NCI-H2227 (cell line): ENCODE measurements at regions not wholly inside any gene's neighbourhood (a gene's known extent, or its start where the extent isn't known, plus 50 kb on each side); places are given as distances from the start of the nearest gene placed in this dataset.

Experiments
- DNase-seq: peaks from one replicate; lab custom pipeline; 2025; ENCODE audit not compliant: unreplicated experiment; lab: John Stamatoyannopoulos, UW

- DNase-seq: no peak
Observed at GRCh38 chr5:175288048-175288621, 155.8 kb downstream of the DRD1 start.

GRCh38 chr5:175286981-175287380, 157.0 kb downstream of the DRD1 start:
- DNase-seq: no peak

- no peak for DNase-seq
Observed at GRCh38 chr5:175285261-175285660, 158.7 kb downstream of the DRD1 start.

- no peak for DNase-seq
Observed at GRCh38 chr5:175284806-175285205, 159.2 kb downstream of the DRD1 start.

DNA sequence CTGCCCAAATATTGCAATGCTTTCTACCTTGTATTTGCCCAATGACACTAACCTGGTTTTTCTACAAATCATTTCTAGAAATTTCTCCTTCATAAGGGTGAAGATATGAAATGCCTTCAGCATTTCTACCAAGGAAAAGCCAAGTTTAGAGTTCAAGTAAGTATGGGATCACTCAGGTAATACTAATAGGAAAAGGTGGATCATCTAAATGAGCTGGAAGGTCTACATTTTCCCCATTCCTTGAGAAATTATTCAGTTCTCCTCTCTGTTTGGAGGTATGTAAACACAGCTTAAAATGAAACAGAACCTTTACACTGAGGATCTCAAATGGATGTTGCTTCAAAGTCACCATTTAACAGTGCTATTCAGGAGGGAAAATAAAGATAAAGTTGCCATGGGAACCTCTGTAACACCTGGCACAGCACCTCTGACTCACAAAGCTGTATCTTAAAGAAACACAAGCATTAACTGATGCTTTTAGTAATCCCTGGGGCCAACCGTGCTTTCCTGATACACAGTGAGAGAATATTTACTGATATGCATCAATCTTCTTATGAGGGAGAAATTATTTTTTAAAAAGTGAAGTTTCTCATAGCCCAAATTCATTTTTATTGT, 161.3 kb downstream of the DRD1 start:
- DNase-seq: no peak

- no peak for DNase-seq
Observed at GRCh38 chr5:175281714-175282113, 162.3 kb downstream of the DRD1 start.

DNA sequence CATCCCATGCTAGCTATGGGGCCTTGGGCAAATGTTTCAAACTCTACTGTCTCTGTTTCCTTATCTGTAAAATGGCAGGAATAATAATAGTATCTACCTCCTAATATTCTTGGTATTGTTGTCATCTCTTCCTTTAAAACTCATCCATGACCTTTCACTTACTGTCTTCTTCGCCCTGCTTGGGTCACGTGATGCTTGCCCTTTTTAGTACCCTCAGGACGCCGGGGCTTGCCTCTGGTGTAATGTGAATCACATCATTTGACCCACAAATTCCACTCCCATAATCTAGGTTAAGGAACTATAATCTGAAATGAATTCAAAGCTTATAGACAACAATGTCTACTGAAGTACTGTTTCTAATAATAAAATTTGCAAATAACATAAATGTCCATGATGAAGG, 162.7 kb downstream of the DRD1 start:
- DNase-seq: no peak

DNA sequence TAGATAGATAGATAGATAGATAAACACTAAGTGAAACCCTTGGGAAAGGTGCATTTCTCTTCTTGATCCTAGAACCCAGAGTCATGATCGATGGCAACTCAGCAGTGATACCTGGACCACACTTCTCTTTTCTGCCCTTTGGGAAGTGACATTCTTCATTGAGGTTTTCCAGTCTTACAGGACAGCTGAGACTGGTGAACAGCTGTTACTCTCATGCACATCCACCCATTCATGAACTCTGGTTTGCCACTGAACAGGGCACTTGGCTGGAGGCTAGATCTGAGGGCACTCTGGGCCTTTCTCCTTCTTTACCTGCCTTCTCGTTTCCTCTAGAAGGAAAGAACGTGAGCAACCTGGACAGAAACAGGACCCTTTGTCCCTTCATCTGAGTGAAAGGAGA, 164.5 kb downstream of the DRD1 start:
- DNase-seq: no peak

DNA sequence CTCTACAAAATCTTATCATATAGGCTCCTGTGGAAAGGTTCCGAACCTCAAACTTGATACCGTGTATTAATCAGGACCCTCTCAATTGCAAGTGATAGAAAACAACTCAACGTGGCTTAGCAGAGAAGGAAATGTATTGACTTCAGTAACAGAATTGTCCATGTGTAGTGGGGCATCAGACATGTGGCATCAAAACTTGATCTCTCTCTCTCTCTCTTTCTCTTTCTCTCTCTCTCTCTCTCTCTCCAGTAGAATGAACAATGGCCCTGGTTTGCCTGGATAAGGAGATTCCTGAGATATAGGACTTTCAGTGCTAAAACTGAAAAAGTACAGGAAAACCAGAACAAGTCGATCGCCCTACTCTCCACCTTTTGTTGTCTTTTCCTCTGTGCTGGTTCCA, 168.2 kb downstream of the DRD1 start:
- DNase-seq: no peak

DNA sequence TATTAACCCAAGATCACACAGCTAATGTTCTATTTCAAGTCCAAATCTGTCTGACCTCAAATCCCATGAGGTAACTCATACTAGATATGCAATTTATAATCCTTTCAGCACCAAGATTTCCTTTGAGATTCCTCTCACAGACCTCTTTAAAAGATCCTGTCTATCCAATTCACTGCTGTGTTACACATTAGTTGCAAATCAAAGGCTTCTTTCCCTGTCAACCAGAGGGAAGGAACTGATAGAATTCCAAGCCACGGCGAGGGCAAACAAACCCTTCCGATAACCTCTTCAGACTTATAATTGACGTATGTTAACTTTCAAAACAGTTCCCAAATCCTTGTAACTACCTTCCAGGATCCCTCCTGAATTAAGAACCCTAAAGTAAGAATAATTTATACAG, 168.9 kb downstream of the DRD1 start:
- no peak for DNase-seq

DNA sequence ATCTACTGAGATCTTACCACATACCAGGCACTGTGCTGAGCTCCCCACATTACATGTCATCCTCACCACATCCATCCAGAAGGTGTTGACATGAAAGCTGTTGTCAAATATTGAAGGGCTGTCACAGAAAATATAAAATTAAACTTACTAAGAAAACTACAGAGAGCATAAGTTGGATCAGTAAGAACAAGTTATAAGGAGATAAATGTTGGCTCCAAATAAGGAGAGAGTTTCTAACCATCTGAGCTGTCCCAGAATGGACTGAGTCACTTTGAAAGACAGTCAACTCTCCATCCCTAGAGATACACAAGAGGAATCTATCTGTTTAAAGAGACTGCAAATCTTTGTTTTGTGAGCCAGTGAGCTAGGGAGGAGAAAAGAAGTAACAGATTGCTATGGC, 169.8 kb downstream of the DRD1 start:
- DNase-seq: no peak

GRCh38 chr5:175264406-175264805, 179.6 kb downstream of the DRD1 start:
- no peak for DNase-seq

- no peak for DNase-seq
Observed at GRCh38 chr5:175263776-175264175, 180.2 kb downstream of the DRD1 start.

GRCh38 chr5:175261526-175261925, 182.5 kb downstream of the DRD1 start:
- no peak for DNase-seq

- no peak for DNase-seq
Observed at GRCh38 chr5:175261037-175261436, 182.9 kb downstream of the DRD1 start.

DNA sequence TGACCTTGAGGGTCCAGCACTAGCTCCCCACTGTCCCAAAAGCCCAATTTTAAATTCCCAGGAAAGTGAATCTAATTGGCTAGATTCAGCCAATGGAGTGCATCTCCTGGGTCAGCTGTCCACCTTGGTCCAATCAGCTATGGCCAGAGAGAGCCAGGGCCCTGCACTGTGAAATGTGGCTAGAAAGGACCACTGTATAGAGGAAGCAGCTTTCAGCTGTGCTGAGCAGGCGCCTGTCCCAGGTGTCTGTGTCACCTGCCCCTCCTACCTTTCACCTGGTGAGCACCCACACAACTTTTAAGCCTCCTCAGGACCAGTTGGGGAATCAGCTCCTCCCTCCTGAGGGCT, 186.2 kb downstream of the DRD1 start:
- DNase-seq: no peak

DNA sequence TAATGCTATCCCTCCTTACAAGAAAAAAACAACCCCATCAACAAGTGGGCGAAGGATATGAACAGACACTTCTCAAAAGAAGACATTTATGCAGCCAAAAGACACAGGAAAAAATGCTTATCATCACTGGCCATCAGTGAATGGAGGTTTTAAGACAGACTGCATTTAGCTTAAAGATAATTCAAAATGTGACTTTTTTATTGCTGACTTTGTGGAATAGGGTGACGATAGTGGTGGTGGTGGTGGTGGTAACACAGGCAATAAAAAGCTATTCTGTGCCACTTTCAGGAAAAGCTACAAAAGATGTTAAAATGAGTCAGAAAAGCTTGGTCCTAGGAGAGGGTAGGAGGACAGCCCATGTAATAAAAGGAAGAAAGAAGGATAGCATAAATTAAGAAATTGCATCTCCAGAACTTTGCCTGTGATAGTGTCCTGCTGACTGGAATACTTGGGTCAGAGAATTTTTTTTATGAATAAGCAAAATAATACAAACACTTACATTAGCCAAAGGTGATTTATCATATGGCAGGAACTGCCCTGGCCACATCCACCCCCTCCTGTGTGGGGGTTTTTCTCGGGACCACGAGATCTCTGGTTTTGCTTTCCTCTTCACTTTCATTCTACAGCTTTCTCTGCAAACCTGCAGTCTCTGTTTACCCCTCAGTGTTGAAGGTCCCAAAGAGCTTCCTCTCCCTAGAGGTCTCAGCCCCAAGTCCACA, 186.7 kb downstream of the DRD1 start:
- DNase-seq: no peak

DNA sequence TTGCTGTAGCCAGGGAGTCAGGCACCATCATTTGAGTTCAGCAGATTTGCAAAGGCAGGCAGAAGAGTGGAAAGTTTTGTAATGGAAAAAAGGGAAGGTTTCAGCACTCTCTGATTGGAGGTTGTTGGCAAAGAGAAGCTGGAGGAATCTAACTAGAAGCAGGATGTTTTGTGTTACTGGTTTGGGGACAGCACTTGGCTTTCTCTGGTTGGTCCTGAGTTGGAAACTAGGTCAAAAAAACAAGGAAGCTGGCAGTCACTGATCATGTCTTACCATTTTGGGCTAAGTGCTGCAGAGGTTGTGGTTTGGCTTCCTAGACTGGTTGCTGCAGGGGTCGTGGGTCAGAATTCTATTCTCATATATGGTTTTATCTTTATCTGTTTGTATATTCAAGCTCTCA, 189.8 kb downstream of the DRD1 start:
- DNase-seq: no peak

GRCh38 chr5:175253597-175253996, 190.4 kb downstream of the DRD1 start:
- DNase-seq: no peak

GRCh38 chr5:175252234-175252805, 191.7 kb downstream of the DRD1 start:
- no peak for DNase-seq

GRCh38 chr5:175250426-175250825, 193.6 kb downstream of the DRD1 start:
- DNase-seq: no peak

DNA sequence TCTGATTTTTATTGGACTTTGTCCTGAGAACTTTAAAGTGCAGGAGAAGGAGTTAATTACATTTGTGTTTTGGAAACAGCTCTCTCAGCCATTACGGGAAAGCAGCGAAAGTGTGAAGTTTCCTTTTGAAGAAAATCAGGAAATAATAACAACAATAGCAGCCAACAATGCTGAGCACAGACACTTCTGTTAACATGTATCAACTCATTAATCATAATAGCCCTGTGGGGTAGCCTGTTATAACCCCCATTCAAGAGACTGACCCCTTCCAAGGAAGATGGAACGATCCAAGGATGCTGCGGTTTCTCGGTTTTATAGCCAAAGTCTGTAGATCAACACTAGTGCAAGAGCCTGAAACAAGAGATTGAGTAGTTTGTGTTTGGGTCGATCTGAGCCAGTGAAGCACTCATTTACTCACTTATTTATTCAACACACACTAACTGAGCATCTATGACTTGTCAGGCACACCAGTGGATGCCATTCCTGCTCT, 195.5 kb downstream of the DRD1 start:
- no peak for DNase-seq
